Neural cell (in vitro differentiated cells): ENCODE measurements at regions not wholly inside any gene's neighbourhood (a gene's known extent, or its start where the extent isn't known, plus 50 kb on each side); places are given as distances from the start of the nearest gene placed in this dataset.

Experiments
- CTCF ChIP-seq: fragments of 450-650 bp; IDR thresholded peaks from 2 replicates; pipeline ENCODE4 v1.5.1; 2014; ENCODE audit warnings: antibody characterized with exemption, mild to moderate bottlenecking, moderate library complexity; ENCODE audit not compliant: poor library complexity, severe bottlenecking
- MXI1 ChIP-seq: fragments of 450-650 bp; conservative IDR thresholded peaks from 2 replicates; pipeline ENCODE4 v1.6.1; 2014; ENCODE audit warnings: antibody characterized with exemption, mild to moderate bottlenecking; ENCODE audit not compliant: poor library complexity, severe bottlenecking
- RAD21 ChIP-seq: fragments of 450-650 bp; conservative IDR thresholded peaks from 2 replicates; pipeline ENCODE4 v1.6.1; 2014; ENCODE audit warnings: antibody characterized with exemption, mild to moderate bottlenecking, moderate library complexity

GRCh38 chr17:45663772-45664171 is 120.3 kb upstream of the CRHR1 start:
- TF ChIP-seq CTCF (no peak), RAD21 (no peak), MXI1 (no peak)
